M059J (cell line): ENCODE measurements at regions not wholly inside any gene's neighbourhood (a gene's known extent, or its start where the extent isn't known, plus 50 kb on each side); places are given as distances from the start of the nearest gene placed in this dataset.
A peak's percentile ranks its signal among the peaks of the same experiment; 100 is the strongest.

Source experiments
- DNase-seq: peaks from one replicate; pipeline ENCODE4 v3.0.0-alpha.2; 2012; ENCODE audit warnings: low read depth

DNA sequence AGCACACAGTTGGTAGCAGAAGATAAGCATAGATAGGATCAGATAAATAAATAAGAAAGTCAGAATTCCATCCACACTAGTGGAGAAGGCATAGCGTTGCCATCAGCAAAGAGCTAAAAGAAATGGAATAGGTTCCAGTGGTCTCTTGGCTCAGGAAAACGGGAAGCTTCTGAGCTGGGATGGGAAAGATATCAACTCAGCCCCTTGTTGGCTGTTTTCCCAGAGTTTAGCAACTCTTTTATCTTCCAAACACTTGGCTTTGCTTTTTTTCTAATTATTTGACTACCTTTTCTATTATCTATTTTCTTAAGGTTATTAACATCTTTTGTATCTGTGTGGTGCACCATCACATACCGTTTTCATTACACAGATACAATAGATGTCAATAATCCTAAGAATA, 445.7 kb upstream of the TRPC7 start:
- peak; percentile 41 for DNase-seq

- DNase-seq, result peak; percentile 88
These were observed 445.0 kb upstream of the TRPC7 start for GRCh38 chr5:136810261-136810801.

GRCh38 chr5:136809382-136809781, 444.0 kb upstream of the TRPC7 start:
- peak; percentile 36 for DNase-seq

- DNase-seq, result peak; percentile 14
These were observed 443.4 kb upstream of the TRPC7 start for GRCh38 chr5:136808756-136809155.

DNA sequence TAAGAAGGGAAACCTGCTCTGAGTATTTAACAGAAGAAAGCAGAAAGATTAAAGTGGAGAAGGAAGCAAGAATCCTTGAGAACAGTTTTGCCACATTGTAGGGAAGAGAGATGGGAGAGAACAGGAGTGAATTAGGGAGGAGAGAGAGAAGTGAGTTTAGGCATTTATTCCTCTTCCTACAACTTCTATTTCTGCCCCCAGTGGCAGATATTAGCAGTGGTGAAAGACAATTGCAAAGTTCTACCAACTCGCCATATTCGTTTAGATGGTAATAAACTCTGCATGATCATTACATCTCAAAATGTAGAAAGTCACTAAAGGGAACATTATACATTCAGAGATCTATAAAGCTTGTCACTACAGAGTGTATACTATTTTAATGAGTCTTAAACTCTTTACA, 440.1 kb upstream of the TRPC7 start:
- no peak for DNase-seq

DNA sequence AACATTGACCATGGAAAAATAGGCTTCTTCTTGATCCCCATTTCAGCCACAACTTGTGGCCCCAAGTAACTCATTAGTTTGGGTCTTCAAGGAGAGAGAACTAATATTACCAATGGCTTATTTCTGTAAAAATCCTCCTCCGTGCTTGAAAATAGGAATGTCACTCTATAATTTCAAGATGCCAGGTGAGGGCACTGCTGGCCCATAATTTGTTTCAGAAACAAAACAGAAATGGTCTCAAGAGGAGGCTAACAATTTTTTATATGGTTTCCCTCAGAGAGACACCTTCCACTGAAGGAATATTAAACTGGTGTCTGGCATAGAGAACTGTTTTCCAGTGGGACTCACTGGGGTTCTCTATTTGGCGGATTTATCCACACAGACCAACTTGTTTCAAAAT, 437.0 kb upstream of the TRPC7 start:
- peak; percentile 55 for DNase-seq

DNA sequence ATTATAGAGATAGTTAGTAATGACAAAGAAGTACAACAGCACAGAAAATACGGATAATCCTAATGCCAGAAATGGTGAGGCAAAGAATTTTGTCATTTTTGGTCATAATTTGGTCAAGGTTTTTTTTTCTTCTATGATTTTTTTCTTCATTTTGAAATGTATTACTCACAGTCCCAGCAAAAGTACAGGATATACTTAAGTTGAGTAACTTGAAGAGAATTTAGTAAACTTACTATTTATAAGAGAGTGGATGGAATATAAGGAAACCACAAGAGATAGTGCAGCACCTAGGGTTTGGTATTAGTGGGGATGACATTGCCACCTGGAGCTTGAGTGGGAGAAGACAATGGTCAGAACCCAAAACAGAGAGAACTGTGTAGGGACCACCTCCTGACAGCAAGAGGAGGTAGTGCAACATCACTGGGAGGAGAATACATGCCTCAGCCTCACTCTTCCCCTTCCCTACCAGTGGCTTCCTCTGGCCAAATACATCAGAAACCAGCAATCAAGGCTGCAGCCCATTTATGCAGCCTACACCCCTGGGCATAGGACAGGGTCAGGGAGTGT, 434.5 kb upstream of the TRPC7 start:
- peak; percentile 61 for DNase-seq

- no peak for DNase-seq
These were observed 428.0 kb upstream of the TRPC7 start for GRCh38 chr5:136793300-136793699.

DNA sequence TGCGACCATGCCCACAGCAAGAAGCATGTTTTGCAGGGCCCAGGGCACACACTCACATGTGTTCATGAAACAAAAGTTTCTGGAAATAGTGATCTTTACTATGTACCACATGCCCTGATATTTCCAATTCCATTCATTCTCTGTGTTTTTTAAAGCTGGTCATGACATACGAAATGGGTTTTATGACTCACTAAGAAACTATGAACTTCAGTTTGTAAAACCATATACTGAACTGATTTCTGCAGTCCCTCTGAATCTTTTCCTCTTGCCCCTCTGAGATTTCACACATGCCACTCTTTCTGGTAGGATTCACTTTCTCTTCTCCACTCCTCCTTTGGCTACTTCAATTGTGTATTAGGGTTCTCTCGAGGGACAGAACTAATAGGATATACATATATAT, 416.1 kb upstream of the TRPC7 start:
- peak; percentile 73 for DNase-seq

DNA sequence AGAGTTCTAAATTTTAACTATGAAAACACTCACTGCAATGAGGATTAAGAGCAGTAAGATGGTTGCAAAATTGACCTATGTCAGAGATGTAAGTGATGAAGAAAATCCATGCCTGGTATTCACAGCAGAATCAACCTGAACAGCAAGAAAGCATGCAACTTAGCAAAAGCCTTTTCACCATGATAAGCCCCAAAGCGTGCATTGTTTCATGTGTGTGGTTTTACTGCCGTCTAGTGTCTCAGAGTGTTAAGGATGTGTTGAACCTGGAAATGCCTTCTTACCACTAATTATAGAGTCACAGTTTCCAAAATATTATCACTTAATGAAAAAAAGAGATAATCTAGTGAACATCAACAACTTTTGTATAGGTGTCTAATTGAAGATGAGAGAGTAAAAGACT, 415.2 kb upstream of the TRPC7 start:
- peak; percentile 42 for DNase-seq

- DNase-seq, result peak; percentile 70
These were observed 410.9 kb upstream of the TRPC7 start for GRCh38 chr5:136776022-136776927.

DNA sequence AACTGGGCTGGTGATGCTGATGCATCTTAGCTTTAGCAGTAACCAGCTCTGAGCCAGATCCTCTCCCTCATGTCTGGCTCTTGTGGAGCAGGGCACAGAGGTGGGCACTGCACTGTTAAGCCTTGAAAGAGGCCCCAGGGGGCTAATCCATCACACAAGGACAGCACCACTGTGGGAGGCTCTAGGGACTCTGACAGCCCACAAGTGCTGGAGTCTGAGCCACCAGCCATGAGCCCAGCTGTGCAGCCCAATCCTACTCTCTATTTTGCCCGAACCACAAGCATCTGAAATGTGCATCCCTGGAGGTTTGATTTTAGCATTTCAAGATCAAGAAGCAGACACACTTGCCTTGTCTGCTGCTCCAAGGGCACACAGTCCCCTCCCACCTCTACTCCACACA, 407.1 kb upstream of the TRPC7 start:
- no peak for DNase-seq

DNA sequence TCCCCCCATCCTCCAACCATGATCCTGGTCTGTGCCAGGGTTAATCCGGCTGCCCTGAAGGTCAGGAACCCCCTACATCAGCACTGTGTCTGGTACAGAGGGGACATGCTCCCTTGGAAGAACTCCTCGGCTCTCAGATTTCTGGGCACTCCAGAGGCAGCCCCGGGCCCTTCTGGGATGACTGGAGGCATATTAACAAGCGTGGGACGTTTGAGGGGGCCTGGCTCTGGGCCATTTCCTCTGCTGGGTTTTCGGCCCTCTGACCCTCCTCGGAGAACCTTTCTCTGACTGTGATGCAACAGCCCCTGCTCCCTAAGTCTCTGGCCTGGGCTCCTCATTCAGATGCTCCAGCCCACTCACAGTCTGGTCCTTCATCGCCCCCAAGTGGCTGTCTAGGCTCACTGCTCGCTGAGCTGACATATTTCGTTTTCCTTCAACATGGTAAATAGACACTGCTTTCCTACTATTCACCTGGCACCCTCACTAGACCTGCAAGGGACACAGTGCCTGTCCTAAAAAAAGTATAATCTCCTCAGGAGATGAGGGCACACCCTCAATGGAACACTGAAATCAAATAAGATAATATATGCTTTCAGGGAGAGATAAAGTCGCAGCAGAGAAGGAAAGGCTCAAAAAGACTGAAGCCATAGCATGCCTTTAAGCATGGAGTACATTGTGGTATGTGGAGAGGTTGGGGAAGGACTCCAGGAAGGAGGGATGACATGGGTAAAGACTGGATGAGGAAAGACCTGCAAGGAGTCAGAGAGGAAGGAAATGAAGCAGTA, 404.7 kb upstream of the TRPC7 start:
- DNase-seq, result peak; percentile 79

DNA sequence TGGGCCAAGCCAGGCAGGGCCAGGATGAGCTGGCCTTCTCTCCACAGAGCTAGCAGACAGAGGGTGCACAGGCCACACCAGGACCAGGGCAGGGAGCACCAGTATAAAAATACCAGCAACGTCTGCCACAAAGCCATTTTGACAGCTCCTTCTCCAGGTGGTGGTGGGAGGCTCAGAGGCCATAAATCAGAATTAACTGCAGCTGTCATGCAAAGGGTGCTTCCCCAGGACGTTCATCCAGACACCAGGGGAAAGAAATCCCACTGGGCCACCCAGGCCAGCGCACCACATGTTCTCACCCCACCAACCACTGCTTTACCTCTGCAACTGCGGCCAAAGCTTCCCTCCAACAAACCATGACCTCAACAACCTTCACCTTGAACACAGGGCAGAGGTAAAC, 403.7 kb upstream of the TRPC7 start:
- no peak for DNase-seq

- no peak for DNase-seq
These were observed 403.1 kb upstream of the TRPC7 start for GRCh38 chr5:136768457-136768856.

- peak; percentile 94 for DNase-seq
These were observed 401.1 kb upstream of the TRPC7 start for GRCh38 chr5:136766456-136766855.

GRCh38 chr5:136764601-136765000, 399.3 kb upstream of the TRPC7 start:
- DNase-seq, result no peak

- DNase-seq, result no peak
These were observed 398.2 kb upstream of the TRPC7 start for GRCh38 chr5:136763548-136763947.

- no peak for DNase-seq
These were observed 388.9 kb upstream of the TRPC7 start for GRCh38 chr5:136754216-136754615.

DNA sequence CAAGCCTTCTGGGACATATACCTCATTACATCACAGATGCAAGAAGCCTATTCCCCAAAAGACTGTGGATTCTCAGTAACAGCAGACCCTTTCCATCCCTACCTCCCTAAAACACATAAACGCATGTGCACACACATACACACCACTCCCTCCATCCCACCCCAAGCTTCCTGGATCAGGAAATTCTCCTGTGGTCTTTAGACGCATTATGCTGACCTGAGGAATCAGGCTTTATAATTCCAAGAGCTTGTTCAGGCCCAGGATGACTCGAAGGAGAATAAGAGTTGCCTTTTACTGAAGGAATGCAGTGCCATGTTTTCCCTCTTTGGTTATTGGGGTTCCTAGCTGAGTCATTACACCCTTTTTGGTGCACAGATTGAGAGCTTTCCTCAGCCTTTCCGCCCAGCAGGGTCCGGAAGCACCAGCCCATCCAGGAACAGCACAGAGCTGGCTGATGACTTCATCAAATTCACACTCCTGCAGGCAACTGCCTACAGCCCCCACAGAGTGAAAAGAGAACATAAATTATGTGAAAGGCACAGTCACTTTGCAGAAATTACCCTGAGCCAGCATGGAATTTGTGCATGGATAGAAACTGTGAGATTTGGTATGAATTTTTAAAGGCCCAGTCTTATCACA, 385.0 kb upstream of the TRPC7 start:
- DNase-seq, result peak; percentile 57

GRCh38 chr5:136749016-136749415, 383.7 kb upstream of the TRPC7 start:
- peak; percentile 73 for DNase-seq

DNA sequence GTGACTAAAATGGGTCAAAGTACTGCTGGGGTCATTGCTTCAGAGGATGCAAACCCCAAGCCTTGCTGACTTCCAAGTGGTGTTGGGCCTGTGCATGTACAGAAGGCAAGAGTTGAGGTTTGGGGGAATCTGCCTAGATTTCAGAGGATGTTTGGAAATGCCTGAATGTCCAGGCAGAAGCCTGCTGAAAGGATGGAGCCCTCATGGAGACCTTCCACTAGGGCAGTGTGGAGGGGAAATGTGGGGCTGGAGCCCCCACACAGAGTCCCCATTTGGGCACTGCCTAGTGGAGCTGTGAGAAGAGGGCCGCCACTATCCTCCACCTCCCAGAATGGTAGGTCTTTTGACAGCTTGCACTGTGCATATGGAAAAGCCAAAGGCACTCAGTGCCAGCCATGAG, 377.7 kb upstream of the TRPC7 start:
- DNase-seq, result no peak
